Stomach (tissue), 8 donors: ENCODE measurements at regions not wholly inside any gene's neighbourhood (a gene's known extent, or its start where the extent isn't known, plus 50 kb on each side); places are given as distances from the start of the nearest gene placed in this dataset.

Experiments used
- DNase-seq, 2 donors: peaks; one replicate each; pipeline versions ENCODE4 v3.0.0 to v3.0.0-alpha.2; 2013 to 2019
- H3K27ac ChIP-seq, 5 donors: fragments of 200-600 bp in 4 of 5; sonication (generic) in 4 of 5; one replicate each; pipeline ENCODE4 v1.5.1; 2013 to 2019; ENCODE audit warnings: mild to moderate bottlenecking in 1 of 5, moderate library complexity in 1 of 5
- H3K27me3 ChIP-seq, 3 donors: fragments of 200-600 bp; sonication (generic); one replicate each; pipeline ENCODE4 v1.5.1; 2017 to 2019; ENCODE audit warnings: mixed run types in 1 of 3
- H3K36me3 ChIP-seq, 4 donors: fragments of 200-600 bp; sonication (generic); 1 replicate in 3 of 4; 2 replicates in 1 of 4; pipeline ENCODE4 v1.5.1; 2016 to 2019
- H3K4me1 ChIP-seq, 4 donors: fragments of 200-600 bp; sonication (generic); one replicate each; pipeline ENCODE4 v1.5.1; 2016 to 2019
- H3K4me3 ChIP-seq, 4 donors: fragments of 200-600 bp; sonication (generic) in 3 of 4; one replicate each; pipeline ENCODE4 v1.5.1; 2016 to 2019; ENCODE audit warnings: mild to moderate bottlenecking in 1 of 4
- H3K9me3 ChIP-seq, 4 donors: fragments of 200-600 bp; sonication (generic); one replicate each; pipeline ENCODE4 v1.5.1; 2016 to 2019
- CTCF ChIP-seq, 7 experiments: fragments of 450-650 bp in 4 of 7; fragments of 200-600 bp in 3 of 7; sonication (generic) in 3 of 7; IDR thresholded peaks; one replicate each; pipeline ENCODE4 v1.5.1; 2016 to 2019; ENCODE audit warnings: antibody characterized with exemption in 7 of 7, control low read depth in 2 of 7, mild to moderate bottlenecking in 1 of 7
- EP300 ChIP-seq: sonication (generic); formaldehyde crosslinking; IDR thresholded peaks from one replicate; pipeline ENCODE4 v1.6.1; 2017; ENCODE audit warnings: antibody characterized with exemption
- POLR2A ChIP-seq, 4 donors: fragments of 450-650 bp; IDR thresholded peaks; one replicate each; pipeline ENCODE4 v1.6.1; 2016; ENCODE audit warnings: antibody characterized with exemption in 4 of 4, control low read depth in 2 of 4, mild to moderate bottlenecking in 1 of 4, moderate library complexity in 1 of 4
- POLR2AphosphoS5 ChIP-seq, 3 donors: sonication (generic); formaldehyde crosslinking; IDR thresholded peaks; one replicate each; pipeline ENCODE4 v1.6.1; 2016; ENCODE audit warnings: antibody characterized with exemption in 3 of 3
- WGBS, 5 donors: extraction: QIAGEN DNeasy Blood & Tissue Kit in 3 of 5; methylation state at CpG; one replicate each; pipeline versions ENCODE4 v1.1.5 to v1.1.7; 2013 to 2018; 5-methylcytosine and 5-hydroxymethylcytosine counted together
- intact Hi-C: fragments of 100-400 bp; cut with DNase I; formaldehyde crosslinking; loops from one replicate; pipeline ENCODE4 v1.15.1; 2023; ENCODE audit warnings: low total_unique reads
- donor health status: healthy with polysubstance abuse.
- donor health status: Bipolar disorder and iron deficiency.
- donor health status: healthy.

GRCh38 chr2:14524803-14525080, 107.8 kb upstream of the LRATD1 start:
- Histone ChIP-seq H3K27ac (no peak overlapping the region), H3K9me3 (no peaks in the 10 kb centered on the region), H3K27me3 (no peaks in the 10 kb centered on the region), H3K4me3 (no peak overlapping the region), H3K36me3 (no peaks in the 10 kb centered on the region), H3K4me1 (no peaks in the 10 kb centered on the region)
- DNase-seq, result no peak
- TF ChIP-seq POLR2A (IDR thresholded peaks at IDR 0.05) (no peak), CTCF (IDR thresholded peaks at IDR 0.05) (no peak), POLR2AphosphoS5 (IDR thresholded peaks at IDR 0.05) (no peak), EP300 (no peak)
- intact Hi-C loops, result no loop called here

DNA sequence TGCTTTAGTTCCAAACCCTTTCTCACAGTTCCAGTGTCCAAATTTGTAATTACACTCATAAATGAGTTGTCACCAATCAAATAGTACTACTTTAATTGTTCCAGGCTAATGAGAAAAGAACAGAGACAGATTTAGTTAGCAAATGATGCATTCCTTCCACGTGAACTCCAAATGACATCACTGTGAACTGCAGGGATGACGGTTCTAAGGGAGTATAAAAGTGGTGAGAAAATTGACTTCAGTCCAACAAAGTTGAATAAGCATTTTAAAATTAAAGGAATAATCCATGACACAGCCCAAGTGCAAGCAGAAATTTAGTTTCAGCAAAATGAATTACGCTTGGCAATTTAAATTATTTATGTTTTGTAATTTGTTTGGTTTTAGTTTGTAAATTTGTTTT, 102.0 kb upstream of the LRATD1 start:
- Histone ChIP-seq H3K9me3 (no peaks in the 10 kb centered on the region), H3K4me1 (no peaks in the 10 kb centered on the region), H3K4me3 (no peak overlapping the region), H3K36me3 (no peaks in the 10 kb centered on the region), H3K27ac (no peak overlapping the region), H3K27me3 (no peaks in the 10 kb centered on the region)
- no peak for TF ChIP-seq EP300
- intact Hi-C loops, result no loop called here
- WGBS, 5 donors, result 65 to 83% (median 74%) methylated on average over 3 of the region's 3 CpGs
- no peak for DNase-seq

- Histone ChIP-seq H3K36me3 (no peaks in the 10 kb centered on the region), H3K27me3 (no peaks in the 10 kb centered on the region), H3K27ac (no peak overlapping the region), H3K9me3 (no peaks in the 10 kb centered on the region), H3K4me1 (no peaks in the 10 kb centered on the region), H3K4me3 (no peak overlapping the region)
- TF ChIP-seq POLR2A (IDR thresholded peaks at IDR 0.05) (no peak), CTCF (IDR thresholded peaks at IDR 0.05) (no peak), POLR2AphosphoS5 (IDR thresholded peaks at IDR 0.05) (no peak), EP300 (no peak)
- no peak for DNase-seq
- 0 to 89% (median 58%) methylated on average over 1 of the region's 1 CpG for WGBS, 5 donors
- intact Hi-C loops, result no loop called here
These were observed 99.3 kb upstream of the LRATD1 start for GRCh38 chr2:14533131-14533757.

DNA sequence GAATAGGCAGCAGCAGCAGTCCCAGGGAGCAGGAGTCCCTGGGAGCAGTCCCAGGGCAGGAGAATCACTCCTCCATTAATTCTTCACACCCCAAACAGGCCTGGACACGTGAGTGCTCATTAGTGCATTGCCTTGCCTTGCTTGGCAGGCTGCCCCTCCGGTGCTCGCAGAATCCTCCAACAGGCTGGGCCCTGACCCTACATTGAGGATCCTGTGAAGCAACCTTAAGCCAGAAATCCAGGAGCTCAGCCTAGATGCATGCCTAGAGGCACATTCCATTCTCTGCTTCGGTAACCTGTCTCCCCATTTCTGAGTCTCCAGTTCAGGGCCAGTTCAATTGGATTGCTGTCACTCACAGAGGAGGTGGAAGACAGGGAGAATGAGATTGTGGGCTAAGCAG, 97.4 kb upstream of the LRATD1 start:
- Histone ChIP-seq H3K27me3 (no peaks in the 10 kb centered on the region), H3K4me1 (no peaks in the 10 kb centered on the region), H3K27ac (no peak overlapping the region), H3K36me3 (no peaks in the 10 kb centered on the region), H3K4me3 (no peak overlapping the region), H3K9me3 (no peaks in the 10 kb centered on the region)
- DNase-seq, result peak in 1 of 2 donors; percentile 14
- intact Hi-C loops, result no loop called here
- TF ChIP-seq CTCF (IDR thresholded peaks at IDR 0.05) (no peak), EP300 (no peak), POLR2AphosphoS5 (IDR thresholded peaks at IDR 0.05) (no peak), POLR2A (IDR thresholded peaks at IDR 0.05) (no peak)
- 48 to 79% (median 67%) methylated on average over 4 of the region's 4 CpGs for WGBS, 5 donors

DNA sequence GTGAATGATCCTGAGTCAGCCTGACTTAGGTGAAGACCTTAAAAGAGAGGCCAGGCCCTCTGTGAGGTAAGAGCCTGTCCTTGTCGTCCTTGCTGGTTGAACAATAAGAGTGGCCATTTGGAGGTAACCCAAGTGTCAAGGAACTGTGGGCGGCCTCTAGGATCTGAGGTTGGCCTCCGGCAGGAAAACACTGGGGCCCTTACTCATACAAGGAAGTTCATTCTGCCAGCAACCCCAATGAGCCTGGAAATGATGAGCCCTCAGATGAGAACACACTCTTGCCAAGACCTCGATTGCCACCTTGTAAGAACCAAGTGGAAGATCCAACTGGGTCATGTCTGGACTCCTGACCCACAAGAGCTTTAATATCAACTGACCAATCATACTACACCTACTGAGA, 95.5 kb upstream of the LRATD1 start:
- H3K27me3 ChIP-seq, result no peaks in the 10 kb centered on the region
- H3K4me3 ChIP-seq, result no peak overlapping the region
- intact Hi-C loops, result no loop called here
- no peak for DNase-seq
- H3K9me3 ChIP-seq, result no peaks in the 10 kb centered on the region
- H3K36me3 ChIP-seq, result no peaks in the 10 kb centered on the region
- no peaks in the 10 kb centered on the region for H3K4me1 ChIP-seq
- H3K27ac ChIP-seq, result no peak overlapping the region
- TF ChIP-seq POLR2AphosphoS5 (IDR thresholded peaks at IDR 0.05), result no peak
- 77 to 92% (median 84%) methylated on average over 4 of the region's 4 CpGs for WGBS, 5 donors
